ENCODE measurements at regions not wholly inside any gene's neighbourhood (a gene's known extent, or its start where the extent isn't known, plus 50 kb on each side); places are given as distances from the start of the nearest gene placed in this dataset.

DNA sequence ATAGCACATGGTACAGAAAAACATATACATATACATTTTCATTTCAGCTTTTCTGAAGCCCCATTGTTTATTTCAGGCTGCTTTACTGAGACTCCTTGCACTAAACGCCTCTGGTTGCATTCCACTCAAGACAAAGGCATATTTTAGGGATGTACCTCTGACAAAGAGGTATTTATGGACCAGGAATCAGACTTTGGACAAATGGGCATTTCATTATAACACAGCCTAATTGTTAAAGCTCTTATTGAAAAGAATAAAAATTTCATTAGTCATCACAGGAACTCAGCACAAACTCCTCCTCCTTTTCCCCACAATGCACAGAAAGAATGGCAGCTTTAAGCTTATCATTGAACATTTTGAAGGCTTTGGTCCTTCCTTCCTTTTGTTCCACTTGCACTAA lies 62.9 kb upstream of the UGT8 start:
- H3K9me3 ChIP-seq = no peaks in the 10 kb centered on the region
- intact Hi-C loops (cut with DNase I; ENCODE audit: low total_unique reads) = no loop called here
- no peaks in the 10 kb centered on the region for H3K27me3 ChIP-seq
- TF ChIP-seq, protein P1, sequence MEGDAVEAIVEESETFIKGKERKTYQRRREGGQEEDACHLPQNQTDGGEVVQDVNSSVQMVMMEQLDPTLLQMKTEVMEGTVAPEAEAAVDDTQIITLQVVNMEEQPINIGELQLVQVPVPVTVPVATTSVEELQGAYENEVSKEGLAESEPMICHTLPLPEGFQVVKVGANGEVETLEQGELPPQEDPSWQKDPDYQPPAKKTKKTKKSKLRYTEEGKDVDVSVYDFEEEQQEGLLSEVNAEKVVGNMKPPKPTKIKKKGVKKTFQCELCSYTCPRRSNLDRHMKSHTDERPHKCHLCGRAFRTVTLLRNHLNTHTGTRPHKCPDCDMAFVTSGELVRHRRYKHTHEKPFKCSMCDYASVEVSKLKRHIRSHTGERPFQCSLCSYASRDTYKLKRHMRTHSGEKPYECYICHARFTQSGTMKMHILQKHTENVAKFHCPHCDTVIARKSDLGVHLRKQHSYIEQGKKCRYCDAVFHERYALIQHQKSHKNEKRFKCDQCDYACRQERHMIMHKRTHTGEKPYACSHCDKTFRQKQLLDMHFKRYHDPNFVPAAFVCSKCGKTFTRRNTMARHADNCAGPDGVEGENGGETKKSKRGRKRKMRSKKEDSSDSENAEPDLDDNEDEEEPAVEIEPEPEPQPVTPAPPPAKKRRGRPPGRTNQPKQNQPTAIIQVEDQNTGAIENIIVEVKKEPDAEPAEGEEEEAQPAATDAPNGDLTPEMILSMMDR (IDR thresholded peaks at IDR 0.05) = no peak
- DNase-seq = no peak
- no peak overlapping the region for H3K4me3 ChIP-seq
- no peak overlapping the region for H3K27ac ChIP-seq
- H3K36me3 ChIP-seq = no peaks in the 10 kb centered on the region
- H3K4me1 ChIP-seq = no peaks in the 10 kb centered on the region

DNA sequence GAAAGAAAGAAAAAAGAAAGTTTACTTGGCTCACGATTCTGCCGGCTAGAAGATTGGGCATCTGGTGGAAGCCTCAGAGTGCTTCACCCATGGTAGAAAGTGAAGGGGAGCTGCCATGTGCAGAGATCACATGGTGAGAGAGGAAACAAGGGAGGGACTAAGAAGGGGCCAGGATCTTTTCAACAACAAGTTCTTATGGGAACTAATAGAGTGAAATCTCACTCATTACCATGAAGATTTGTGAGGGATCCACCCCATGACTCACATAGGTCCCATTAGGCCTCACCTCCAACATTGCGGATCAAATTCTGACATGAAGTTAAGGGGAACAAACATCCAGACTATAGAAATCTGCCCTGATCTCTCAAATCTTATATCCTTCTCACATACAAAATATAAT lies 61.3 kb upstream of the UGT8 start:
- H3K4me1 ChIP-seq = no peaks in the 10 kb centered on the region
- TF ChIP-seq, protein P1 (IDR thresholded peaks at IDR 0.05) = no peak
- H3K27ac ChIP-seq = no peak overlapping the region
- no peak overlapping the region for H3K4me3 ChIP-seq
- H3K9me3 ChIP-seq = no peaks in the 10 kb centered on the region
- H3K36me3 ChIP-seq = no peaks in the 10 kb centered on the region
- intact Hi-C loops (cut with DNase I; ENCODE audit: low total_unique reads) = no loop called here
- H3K27me3 ChIP-seq = no peaks in the 10 kb centered on the region
- no peak for DNase-seq

DNA sequence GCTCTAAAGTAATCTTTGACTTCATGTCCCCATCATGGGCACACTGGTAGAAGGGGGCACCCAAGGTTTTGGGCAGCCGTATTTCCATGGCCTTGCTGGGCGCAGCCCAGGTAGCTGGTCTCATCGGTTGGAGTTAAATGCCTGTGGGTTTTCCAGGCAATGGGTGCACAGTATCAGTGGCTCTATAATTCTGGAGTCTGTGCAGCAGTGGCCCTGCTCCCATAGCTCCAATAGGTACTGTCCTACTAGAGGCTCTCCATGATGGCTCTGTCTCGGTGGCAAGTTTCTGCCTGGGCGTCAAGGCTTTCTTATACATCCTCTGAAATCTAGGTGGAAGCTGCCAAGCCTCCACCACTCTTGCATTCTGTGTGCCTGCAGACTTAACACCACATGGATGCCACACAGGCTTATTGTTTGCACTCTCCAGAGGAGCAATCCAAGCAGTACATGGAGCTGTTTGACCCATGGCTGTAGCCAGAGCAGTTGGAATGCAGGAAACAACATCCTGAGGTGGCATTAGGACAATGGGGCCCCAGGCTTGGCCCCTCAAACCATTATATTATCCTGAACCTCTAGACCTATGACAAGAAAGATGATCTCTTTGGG lies 60.5 kb upstream of the UGT8 start:
- TF ChIP-seq, protein P1 (IDR thresholded peaks at IDR 0.05) = no peak
- H3K36me3 ChIP-seq = no peaks in the 10 kb centered on the region
- no peaks in the 10 kb centered on the region for H3K9me3 ChIP-seq
- no peaks in the 10 kb centered on the region for H3K27me3 ChIP-seq
- intact Hi-C loops (cut with DNase I; ENCODE audit: low total_unique reads) = no loop called here
- H3K27ac ChIP-seq = no peak overlapping the region
- no peaks in the 10 kb centered on the region for H3K4me1 ChIP-seq
- DNase-seq = no peak
- H3K4me3 ChIP-seq = no peak overlapping the region

DNA sequence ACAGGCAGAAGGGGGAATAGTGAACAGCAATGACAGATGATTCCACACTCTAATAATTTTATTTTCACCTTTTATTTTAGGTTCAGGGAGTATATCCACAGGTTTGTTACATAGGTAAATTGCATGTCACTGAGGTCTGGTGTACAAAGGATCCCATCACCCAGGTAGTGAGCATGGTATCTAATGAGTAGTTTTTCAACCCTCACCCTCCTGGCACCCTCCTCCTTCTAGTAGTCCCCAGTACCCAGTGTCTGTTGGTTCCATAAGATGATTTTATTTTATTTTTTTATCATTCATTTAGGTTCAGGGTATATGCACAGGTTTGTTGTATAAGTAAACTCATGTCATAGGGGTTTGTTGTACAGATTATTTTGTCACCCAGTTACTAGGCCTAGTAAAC lies 58.6 kb upstream of the UGT8 start:
- H3K4me1 ChIP-seq = no peaks in the 10 kb centered on the region
- no peaks in the 10 kb centered on the region for H3K36me3 ChIP-seq
- no peak for DNase-seq
- H3K27me3 ChIP-seq = no peaks in the 10 kb centered on the region
- H3K4me3 ChIP-seq = no peak overlapping the region
- H3K27ac ChIP-seq = no peak overlapping the region
- TF ChIP-seq, protein P1 (IDR thresholded peaks at IDR 0.05) = no peak
- intact Hi-C loops (cut with DNase I; ENCODE audit: low total_unique reads) = no loop called here
- H3K9me3 ChIP-seq = no peaks in the 10 kb centered on the region

DNA sequence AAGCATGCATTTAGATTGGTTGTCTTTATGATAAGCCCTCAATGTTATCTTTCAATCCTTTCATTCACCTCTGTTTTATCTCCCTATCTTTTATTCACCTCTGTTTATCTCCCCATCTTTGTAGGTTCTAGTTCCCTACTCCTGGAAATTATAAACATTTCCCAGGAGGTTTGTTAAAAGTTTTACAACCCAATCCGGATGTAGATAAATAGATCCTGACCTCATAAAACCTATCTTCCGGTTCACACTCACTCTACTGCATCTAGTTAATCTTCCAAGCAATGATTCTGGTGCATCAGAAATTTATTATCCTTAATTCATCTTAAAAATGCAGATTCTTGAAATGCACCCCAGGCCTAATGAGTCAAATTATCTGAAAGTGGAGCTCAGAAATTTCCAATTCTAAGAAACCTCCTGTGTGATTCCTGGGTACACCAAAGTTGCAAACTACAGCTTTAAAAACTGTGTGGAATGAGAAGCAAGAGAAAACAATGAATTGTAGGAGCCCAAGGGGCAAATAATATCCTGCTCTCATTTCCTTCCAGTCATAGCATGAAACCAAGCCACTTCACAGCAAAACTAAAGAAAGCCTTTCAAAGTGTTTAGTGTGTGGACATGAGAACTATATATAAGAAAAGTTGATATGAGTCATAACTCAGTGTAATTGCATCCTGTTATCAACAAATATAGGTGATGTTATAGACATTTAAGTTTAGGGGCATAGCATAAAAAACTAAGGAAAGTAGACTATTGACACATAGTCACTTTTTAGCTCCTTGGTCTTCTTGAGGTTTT lies 51.1 kb upstream of the UGT8 start:
- Histone ChIP-seq H3K9me3 (no peaks in the 10 kb centered on the region), H3K36me3 (no peaks in the 10 kb centered on the region), H3K4me3 (no peak overlapping the region), H3K27me3 (no peaks in the 10 kb centered on the region), H3K4me1 (no peaks in the 10 kb centered on the region), H3K27ac (no peak overlapping the region)
- TF ChIP-seq, protein P1 (IDR thresholded peaks at IDR 0.05) = no peak
- DNase-seq = no peak
- intact Hi-C loops (cut with DNase I; ENCODE audit: low total_unique reads) = no loop called here

All from tibial artery (tissue), 4 donors.